SK-N-MC (cell line): ENCODE measurements at regions not wholly inside any gene's neighbourhood (a gene's known extent, or its start where the extent isn't known, plus 50 kb on each side); places are given as distances from the start of the nearest gene placed in this dataset.

Experiments
- EZH2 ChIP-seq: fragments of 200-600 bp; sonication (generic); IDR thresholded peaks from one replicate; pipeline ENCODE4 v1.6.1; 2017; ENCODE audit warnings: antibody characterized with exemption
- FOXP2 ChIP-seq: optimal IDR thresholded peaks from 2 replicates; pipeline ENCODE3; 2011; ENCODE audit warnings: mild to moderate bottlenecking, moderate library complexity; ENCODE audit not compliant: insufficient read depth; ENCODE audit errors: extremely low read length, control extremely low read depth
- POLR2AphosphoS5 ChIP-seq: IDR thresholded peaks from 2 replicates; pipeline ENCODE4 v1.6.1; 2012; ENCODE audit warnings: mild to moderate bottlenecking, low read depth, low read length, borderline replicate concordance

DNA sequence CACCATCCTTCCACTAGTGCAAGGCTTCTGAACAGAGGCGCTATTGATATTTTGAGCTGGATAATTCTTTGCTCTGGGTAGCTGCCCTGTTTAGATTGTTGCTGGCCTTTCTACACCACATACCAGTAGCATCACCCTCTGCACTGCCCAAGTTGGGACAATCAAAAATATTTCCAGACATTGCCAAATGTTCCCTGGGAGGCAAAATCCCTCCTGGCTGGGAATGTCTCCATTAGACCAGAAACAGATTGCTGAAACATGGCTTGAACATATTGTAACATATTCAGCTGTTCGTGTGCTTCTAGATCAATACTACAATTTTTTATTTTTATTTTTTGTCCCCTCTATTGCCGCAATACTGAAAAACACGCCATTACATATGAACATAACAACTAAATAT lies 174.6 kb downstream of the ABCA8 start:
- TF ChIP-seq POLR2AphosphoS5 (no peak), EZH2 (no peak), FOXP2 (no peak)
